HG03045 (cell line): ENCODE measurements at regions not wholly inside any gene's neighbourhood (a gene's known extent, or its start where the extent isn't known, plus 50 kb on each side); places are given as distances from the start of the nearest gene placed in this dataset.
"Not testable (repeated sequence)": the region's sequence is repeated elsewhere in the genome, so short reads cannot be mapped to it uniquely, and the experiment has no call there.

Experiments
- ATAC-seq: cut with Tn5 transposase; IDR thresholded peaks from one replicate; pipeline ENCODE4 v1.9.1; 2021; ENCODE audit warnings: mild to moderate bottlenecking, moderate library complexity; ENCODE audit not compliant: unreplicated experiment

DNA sequence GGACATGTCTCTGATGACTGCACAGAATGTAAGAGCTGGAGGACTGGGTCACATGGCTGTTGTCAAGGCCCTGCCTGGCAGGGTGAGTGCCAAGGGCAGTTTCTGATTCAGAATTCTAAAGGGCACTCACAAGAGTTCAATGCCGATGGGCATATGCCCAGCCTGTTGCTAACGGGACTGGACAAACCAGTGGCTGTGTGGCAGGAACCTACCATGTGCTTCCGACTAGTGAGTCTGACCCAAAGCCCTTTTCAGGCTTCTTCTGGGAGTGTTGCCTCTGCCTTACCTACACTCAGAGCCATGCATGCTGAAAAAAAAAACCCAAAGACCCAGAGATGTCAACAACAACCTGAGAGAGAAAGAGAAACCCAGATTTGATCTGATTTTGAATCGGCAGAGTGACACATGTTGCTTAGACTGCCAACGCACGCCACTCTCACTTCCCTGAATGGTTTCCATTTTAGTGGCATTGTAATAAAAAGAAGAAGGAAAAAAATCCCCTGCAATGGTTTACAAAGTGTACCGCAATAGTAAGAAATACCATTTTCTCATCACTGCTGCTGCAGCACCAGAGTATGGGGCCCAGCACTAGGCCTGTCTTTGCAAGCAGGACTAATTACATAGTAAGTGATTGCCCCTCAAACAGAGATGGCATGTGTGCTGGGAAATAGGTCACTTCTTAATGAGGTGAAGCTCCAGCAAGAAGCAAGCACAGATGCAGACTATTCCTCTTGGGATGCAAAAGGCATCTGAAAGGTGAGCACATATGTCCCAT lies 194.3 kb downstream of the PALM2AKAP2 start:
- ATAC-seq = peak; percentile 86

DNA sequence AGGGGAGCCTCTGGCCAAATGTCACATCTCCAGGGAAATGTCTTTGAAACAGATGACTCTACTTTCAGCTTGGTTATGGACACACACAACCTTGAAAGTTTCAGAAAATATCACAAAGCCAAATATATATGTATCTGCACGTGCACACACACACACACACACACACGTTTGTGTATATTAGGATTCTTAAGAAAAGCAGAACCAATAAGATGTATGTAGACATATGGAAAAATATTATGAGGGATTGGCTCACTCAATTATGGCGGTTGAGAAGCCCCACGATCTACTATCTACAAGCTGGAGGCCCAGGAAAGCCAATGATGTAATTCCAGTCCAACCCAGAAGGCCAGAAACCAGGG lies 194.9 kb downstream of the PALM2AKAP2 start:
- peak; percentile 0 for ATAC-seq

- no peak for ATAC-seq
Observed at GRCh38 chr9:109975574-109976295, 195.7 kb downstream of the PALM2AKAP2 start.

- ATAC-seq = no peak
Observed at GRCh38 chr9:109976303-109976702, 196.3 kb downstream of the PALM2AKAP2 start.

DNA sequence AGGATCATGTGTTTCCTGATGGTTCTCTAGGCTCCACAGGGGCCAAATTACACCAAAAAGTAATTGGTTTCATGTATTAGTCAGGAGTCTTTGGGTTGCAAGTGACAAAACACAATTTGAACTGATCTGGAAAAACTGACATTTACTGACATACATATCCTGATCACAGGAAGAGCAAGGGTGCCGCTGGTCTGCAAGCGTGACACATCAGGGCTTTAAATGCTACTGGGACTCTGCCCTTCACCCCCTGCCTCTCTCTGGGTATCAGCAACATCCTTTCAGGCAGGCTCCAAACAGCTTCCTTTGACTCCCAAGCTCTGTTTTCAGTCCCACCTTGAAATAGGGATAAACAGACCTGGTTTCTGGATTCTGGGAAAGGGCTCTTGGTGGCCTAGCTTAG lies 197.5 kb downstream of the PALM2AKAP2 start:
- ATAC-seq = no peak

GRCh38 chr9:109981091-109981490 lies 201.1 kb downstream of the PALM2AKAP2 start:
- no peak for ATAC-seq

DNA sequence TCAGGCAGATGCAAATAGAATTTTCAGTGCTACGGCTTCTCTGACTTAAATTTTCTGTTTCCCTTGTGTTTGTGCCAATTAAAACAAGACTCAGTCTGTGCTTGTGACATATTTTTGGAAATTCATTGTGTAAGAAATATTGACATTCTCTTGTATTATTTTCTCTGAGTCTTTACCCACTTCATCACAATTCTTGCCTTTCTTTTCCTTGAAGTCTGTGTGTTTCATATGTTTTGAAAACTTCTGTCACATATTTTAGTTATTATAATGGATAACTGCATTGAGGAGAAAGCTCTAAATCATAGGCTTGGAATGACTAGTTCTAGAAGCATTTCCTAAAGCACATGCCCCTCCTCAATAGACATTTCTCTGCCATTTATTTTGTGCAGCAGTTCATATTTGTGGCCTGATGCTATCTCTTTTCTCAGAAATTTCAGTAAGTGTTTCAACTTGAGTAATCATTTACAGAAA lies 206.6 kb downstream of the PALM2AKAP2 start:
- no peak for ATAC-seq

GRCh38 chr9:109989296-109989695 lies 209.3 kb downstream of the PALM2AKAP2 start:
- ATAC-seq = no peak

DNA sequence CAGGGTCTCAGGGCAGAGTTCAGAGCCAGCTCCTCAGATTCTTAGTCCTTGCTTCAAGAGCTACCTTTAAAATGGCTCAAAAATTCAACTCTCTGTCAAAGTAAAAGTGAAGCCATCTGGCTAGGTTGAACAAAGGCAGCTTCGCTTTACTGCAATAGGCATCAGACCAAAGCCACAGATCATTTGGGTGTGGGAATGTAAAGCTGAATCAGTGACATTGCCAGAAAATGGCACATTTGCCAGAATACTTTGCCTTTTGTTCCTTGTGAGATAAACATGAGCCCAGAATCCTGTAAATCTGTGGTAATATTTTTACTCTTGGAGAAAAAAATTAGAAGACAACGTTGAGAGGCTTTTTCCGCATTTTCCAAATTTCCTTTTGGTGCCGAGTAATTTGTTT lies 210.5 kb downstream of the PALM2AKAP2 start:
- ATAC-seq = no peak

- ATAC-seq = no peak
Observed at GRCh38 chr9:109992293-109992692, 212.3 kb downstream of the PALM2AKAP2 start.

- ATAC-seq = no peak
Observed at GRCh38 chr9:109993250-109993978, 213.4 kb downstream of the PALM2AKAP2 start.

DNA sequence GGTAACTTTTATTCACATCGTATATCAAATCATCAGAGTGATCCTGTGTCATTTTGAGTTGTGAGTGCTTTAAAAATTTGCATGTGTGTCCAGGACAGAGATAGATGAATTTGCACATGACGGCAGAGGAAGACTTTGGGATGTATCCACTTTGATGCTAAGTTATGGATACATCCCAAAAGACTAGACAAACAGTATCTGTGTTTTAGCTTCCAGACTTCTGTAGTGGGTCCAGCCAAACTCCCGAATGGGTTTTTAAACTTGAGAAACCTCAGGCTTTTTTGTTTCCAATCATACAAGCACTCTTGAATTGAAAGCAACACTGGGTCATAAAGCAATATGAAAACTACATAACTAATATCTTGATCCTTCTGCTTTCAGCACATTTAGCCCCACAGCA lies 213.8 kb downstream of the C9orf152 start:
- ATAC-seq = no peak

DNA sequence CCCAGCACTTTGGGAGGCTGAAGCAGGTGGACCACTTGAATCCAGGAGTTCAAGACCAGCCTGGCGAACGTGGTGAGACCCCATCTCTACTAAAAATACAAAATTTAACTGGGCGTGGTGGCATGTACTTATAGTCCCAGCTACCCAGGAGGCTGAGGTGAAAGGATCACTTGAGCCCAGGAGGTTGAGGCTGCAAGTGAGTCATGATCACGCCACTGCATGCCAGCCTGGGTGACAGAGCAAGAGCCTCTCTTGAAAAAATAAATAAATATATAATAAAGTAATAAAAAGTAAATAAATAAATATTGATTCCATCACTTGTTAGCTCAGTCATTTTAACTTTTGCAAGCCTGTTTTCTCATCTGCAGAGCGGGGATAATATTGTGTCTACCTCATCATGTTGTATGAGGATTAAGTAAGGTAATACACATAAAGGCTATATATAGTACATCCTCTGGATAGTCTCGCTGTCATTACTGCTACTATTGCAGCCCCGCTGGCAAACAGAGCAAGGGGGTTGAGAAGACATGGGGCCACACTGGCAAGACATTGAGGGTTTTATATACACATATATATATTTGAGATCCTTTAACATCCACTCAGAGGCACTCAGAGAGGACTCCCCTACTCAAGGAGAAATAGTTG lies 210.9 kb downstream of the C9orf152 start:
- ATAC-seq = no peak

GRCh38 chr9:109997682-109998081 lies 210.3 kb downstream of the C9orf152 start:
- no peak for ATAC-seq

- ATAC-seq = not testable (repeated sequence)
Observed at GRCh38 chr9:110005521-110005920, 202.4 kb downstream of the C9orf152 start.

DNA sequence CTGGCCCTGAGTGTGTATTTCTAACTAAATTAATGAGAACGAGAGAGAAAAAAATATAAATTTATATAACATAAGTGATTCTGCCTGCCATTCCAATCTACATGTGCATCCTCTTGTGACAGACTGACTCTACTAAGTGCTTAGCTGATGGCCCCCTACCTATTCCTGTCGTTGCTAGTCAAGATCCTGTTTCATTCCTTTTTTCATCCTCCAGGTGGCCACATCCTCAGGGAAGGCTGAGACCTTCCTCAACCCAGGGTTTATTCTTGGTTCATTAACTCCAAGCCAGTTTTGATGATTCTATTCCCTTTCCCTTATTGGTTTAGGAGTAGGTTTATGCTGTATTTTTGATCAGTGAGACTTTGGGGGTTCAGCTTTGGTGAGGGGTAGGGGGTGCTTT lies 201.3 kb downstream of the C9orf152 start:
- ATAC-seq = no peak

DNA sequence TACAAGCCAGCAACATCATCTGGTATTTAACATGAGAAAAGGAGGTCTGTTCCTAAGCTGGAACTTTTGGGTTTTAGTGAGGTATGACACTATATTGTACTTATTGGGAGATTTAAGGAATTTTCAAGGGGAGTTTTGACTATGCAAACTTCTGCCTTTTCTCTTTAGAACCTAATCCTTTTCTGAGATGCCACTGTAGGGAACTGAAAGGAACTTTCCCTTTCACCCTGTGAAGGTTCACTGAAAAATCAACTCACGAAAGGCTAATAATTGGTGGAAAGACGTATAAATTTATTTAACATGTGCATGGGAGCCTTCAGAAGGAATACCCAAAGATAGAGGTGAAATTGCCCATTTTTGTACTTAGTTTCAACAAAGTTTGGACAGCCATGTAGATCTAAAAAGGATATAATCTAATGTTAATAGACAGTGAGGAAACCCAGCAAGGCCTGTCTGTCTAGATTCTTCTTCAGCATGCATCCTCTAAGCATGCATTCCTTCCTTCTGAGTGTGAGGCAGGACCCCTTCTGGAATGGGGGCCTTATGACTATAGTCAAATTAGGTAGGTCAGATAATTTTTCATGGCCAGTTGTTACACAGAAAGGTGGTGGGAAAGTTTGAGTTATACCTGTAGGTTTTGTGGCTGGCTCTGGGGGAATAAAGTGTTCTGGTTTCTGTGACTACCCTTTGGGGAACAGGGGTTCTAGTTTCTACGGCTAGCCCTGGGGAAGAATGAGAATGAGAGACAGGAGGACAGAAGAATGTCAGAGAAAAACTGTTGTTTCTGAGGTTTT lies 200.3 kb downstream of the C9orf152 start:
- ATAC-seq = no peak

- ATAC-seq = no peak
Observed at GRCh38 chr9:110008663-110009062, 199.3 kb downstream of the C9orf152 start.

DNA sequence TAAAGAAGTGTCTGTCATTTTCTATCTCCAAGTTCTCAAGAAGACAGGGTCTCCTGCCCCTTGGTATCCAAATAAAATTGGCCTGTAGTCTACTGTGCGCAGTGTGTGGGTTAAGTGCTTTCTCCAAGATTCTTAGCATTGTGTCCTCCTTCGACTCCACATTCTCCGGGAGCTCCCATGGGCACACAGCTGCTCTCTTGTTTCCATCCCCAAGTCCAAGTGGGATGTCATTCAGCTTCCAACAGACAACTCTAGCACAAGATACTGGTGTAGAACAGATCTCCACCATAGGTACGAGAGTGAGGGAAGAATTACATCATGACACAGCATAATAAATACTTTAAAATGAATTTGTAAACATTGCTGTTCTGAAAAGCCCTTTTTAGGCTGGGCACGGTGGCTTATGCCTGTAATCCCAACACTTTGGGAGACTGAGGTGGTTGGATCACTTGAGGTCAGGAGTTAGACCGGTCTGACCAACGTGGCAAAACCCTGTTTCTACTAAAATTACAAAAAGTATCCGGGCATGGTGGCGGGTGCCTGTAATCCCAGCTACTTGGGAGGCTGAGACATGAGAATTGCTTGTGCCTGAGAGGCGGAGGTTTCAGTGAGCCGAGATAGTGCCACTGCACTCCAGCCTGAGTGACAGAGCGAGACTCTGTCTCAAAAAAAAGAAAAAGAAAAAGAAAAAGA lies 196.2 kb downstream of the C9orf152 start:
- no peak for ATAC-seq

DNA sequence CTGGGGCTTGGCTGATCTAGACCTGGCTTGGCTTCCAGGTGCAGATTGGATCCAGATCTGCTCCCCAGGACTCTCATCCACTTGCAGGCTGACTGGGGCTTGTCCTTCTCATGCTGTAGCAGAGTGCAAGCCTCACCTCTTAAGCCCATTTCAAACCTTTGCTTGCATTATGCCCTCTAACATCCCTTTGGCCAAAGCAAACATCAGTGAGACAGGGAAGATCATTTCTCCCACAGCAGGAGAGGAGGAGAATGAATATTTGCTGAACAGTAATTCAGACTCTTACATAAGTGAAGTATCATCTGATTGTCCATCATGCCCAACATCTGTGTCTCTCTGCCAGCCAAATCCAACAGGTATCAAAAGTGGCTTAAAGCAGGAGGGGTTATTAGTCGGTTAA lies 194.9 kb downstream of the C9orf152 start:
- ATAC-seq = no peak
